Fibroblast of lung (primary cell): ENCODE measurements at regions not wholly inside any gene's neighbourhood (a gene's known extent, or its start where the extent isn't known, plus 50 kb on each side); places are given as distances from the start of the nearest gene placed in this dataset.

Source experiments
- CTCF ChIP-seq, 2 donors: IDR thresholded peaks in 1 of 2; conservative IDR thresholded peaks in 1 of 2; 1 replicate in 1 of 2; 2 replicates in 1 of 2; pipeline ENCODE4 v1.5.1; 2011 to 2012; ENCODE audit warnings: low read length in 2 of 2, control low read depth in 1 of 2, inconsistent platforms in 1 of 2, low read depth in 1 of 2, mild to moderate bottlenecking in 1 of 2
- EZH2 ChIP-seq: IDR thresholded peaks from 2 replicates; pipeline ENCODE4 v1.5.1; 2012; ENCODE audit warnings: low read length, control low read depth, mild to moderate bottlenecking; ENCODE audit errors: missing control alignments

- TF ChIP-seq CTCF (conservative IDR thresholded peaks at IDR 0.05 in 1 of 2, IDR thresholded peaks at IDR 0.05 in 1 of 2; ENCODE audit: low read depth in 1 of 2, low read length in 2 of 2) (no peak), EZH2 (no peak)
These were observed 431.9 kb downstream of the PLCL1 start for GRCh38 chr2:198236338-198236737.
